GM19397 (cell line): ENCODE measurements at regions not wholly inside any gene's neighbourhood (a gene's known extent, or its start where the extent isn't known, plus 50 kb on each side); places are given as distances from the start of the nearest gene placed in this dataset.

Experiments
- ATAC-seq: cut with Tn5 transposase; IDR thresholded peaks from one replicate; pipeline ENCODE4 v1.9.1; 2021; ENCODE audit warnings: mild to moderate bottlenecking, moderate library complexity; ENCODE audit not compliant: unreplicated experiment

DNA sequence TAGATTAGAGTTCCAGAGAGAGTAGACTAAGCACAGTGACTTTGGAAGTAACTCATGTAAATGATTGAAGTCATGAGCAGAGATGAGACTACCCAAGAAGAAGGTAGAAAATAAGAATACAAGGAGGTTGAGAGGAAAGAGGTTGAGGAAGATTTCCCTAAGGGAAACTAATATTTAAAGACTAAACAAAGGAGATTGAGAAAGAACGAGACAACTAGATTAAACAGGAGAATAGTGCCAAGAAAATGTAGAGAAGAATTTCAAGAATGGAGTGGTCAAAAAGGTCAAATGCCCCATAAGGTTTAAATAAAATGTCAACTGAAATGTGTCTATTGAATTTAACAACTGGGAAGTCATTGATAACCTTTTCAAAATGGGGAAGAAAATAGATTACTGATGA, 59.0 kb downstream of the RPS29 start:
- ATAC-seq: no peak

DNA sequence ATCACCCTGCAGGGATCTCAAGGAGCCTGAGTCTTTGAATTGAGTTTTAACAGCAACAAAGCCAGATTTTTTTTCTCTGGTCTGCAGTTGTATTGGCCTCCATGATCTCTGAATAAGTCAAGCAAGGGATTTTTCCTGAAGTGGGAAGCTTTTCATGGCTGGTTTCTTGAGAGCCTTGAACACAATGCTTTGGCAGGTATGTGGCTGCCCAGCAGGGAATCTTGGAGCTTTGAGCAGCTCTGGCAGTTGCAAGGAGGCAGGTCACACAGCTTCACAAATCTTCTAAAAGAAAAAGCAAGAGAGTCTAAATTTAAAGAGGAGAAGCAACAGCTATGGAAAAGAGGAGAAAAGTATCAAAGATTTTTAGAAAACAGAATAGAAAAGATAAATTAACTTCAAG, 60.1 kb downstream of the RPS29 start:
- no peak for ATAC-seq

DNA sequence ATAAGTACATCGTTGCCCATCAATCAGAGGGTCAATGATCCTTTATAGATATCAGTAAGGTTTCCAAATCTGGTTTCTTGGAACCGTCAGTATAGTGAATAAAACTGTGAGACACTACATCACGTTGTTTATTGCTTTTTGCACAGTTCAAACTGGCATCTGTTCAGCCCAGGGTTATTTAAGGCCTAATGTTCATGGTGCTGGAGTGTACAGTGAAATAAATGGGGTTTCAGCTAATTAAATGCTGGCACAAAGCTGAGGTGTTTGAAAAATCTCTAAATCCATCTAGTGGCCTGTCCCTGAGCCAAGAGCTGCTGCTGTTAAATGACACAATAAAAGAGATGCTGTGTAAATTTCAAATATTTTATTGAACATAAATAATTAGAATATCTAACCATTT, 69.9 kb downstream of the RPS29 start:
- no peak for ATAC-seq

DNA sequence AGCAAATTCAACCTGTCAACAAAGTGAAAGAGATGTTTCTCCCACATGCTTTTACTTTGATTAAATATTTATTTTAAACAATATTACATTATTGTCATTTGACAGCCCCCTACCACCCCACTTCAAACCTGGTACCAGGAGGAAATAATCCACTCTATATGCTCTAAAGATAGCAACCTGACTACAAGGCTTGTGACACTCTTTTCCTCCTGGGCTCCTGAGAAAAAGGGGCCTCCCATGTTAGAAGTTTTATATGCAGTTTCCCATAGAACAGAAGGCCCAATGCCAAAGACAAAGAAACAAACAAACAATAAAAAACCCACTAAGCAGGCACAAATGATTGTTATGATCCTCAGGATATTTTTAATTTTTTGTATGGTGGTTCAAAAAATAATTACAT, 73.6 kb downstream of the RPS29 start:
- ATAC-seq: no peak

DNA sequence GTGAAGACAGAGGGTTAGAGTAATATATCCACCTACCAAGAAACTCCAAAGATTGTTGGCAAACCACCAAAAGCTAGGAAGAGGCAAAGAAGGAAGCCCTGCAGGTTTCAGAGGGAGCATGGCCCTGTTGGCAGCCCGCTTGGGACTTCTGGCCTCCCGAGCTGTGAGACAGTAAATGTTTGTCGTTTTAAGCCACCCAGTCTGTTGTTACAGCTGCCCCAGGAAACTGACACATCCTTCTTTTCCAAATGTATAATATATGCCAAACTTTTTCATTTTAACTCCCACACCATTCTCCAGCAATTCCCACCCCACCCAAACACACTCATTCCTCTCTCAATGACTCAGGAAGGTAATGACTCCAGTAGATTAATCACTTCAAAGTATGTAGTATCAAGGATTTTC, 74.0 kb downstream of the RPS29 start:
- no peak for ATAC-seq

DNA sequence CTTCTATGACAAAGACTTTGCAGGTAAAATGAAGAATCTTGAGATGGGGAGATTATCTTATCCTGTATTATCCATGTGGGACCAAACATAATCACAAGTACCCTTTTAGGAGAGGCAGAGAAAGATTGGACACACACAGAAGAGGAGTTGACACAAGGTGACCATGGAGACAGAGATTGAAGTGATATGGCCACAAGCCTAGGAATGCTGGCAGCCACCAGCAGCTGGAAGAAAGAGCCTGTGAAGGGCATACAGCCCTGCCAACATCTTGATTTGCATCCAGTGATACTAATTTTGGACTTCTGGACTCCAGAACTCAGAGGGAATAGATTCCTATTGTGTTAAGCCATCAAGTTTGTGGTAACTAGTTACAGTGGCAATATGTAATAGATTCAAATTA, 78.1 kb downstream of the RPS29 start:
- ATAC-seq: no peak

DNA sequence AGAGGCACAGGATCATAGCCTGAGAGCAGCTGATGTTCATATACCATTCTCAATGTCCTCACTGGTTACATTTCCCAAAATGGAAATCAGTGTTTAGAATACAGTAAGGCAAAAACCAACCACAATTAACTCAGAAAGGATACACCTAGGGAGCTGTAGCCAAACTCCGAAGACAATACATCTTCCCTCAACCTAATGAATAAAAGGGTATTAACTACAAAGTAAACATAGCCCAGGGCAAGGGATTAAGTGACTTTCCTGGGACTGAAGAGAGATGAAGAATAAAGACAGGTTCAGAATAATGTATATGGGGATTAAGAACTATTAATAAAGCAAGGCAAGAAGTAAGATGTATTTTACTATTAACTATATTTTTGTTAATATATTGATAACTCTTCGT, 79.5 kb downstream of the RPS29 start:
- ATAC-seq: no peak

DNA sequence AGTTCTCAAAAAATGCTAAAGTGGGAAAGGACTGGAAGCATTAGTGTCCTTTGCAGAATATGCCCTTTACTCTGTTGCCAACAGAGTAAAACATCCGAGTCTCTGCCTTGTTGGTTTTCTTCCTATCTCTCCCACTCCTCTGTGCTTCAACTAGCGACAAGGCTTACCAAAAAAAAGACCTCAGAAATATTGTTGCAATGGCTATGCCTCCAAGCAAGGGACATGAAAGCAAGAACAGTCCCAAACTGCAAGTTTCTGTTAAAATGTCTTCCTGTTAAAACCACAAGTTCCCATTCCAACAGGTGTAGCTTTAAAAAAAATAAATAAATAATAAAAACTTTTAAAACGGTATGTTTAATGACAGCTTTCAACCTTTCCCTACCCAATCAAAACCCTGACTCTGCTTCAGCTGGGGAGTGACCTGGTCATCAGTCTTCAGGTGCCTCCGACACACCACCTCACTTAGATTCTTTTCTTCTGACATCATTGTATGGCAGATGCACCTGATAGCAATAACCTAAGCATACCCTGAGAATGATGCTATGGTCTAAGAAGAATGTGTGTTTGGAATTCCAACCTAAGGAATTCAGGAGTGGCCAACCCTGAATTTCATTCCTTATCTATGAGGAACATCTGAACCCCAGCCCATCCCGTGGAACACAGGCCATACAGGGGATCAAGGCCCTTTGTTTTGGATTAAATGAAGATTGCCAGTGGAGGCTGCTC, 81.0 kb downstream of the RPS29 start:
- ATAC-seq: no peak

DNA sequence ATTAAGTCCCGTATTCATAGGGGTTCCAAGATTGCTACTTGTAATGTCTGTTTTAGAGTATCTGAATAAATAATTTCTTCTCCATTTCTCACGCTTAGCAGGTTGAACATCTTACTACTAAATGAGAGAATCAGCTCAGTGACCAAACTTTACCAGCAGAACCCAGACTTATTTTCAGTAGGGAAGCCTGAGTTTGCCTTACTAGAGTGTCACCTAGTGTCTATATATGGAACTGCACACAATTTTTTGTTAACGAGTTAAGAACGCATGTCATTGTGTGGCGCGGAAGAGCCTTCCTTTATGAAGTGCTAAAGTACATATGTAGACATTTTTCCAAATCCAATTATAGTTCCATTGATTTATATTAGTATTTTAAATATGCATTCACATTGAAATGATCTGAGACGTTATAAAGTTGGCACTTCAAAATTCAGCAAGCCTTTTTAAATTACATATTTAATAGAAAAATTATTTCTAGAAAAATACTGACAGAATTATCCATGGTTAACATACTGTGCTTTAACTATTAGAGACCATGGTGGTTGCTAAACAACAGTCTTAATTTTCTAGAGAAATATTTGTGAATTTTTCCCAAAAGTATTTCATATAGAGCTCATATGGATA, 88.3 kb downstream of the RPS29 start:
- ATAC-seq: no peak

DNA sequence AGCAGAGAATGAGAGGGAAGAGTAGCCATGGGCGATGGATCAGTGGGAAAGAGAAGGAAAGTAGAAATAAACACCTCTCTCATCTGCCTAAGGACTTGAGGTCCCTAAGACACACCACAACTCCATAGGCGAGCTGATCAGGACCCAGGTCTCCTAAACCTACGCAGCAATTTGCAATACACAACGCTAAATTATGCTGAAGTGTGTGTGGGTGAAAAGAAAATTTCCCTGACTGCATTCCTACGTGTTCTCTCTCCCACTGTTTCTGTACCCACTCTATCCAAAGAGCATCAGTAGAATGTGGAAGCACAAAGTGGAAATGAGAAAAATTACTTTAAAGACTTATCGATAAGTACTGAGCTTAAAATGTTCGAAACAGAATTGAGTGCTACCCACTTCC, 88.9 kb downstream of the RPS29 start:
- no peak for ATAC-seq

DNA sequence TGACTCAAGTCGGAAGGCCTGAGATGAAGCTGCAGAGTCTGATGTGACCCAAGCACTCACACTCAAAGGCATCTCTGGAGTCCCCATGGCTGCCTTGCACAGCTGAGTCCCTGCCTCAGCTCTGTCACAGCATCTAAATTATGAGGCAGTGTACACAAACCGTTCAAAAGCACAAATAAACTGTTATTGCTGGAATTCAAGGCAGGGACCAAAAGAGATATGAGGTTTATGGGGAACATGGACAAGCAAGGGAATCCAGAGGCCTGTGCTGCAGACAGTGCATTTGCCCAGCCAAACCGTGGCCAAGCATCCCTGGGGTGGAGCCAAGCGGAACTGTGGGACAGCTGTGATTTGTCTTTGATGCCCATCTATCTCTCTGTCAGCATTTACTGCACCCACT, 91.3 kb downstream of the RPS29 start:
- no peak for ATAC-seq

DNA sequence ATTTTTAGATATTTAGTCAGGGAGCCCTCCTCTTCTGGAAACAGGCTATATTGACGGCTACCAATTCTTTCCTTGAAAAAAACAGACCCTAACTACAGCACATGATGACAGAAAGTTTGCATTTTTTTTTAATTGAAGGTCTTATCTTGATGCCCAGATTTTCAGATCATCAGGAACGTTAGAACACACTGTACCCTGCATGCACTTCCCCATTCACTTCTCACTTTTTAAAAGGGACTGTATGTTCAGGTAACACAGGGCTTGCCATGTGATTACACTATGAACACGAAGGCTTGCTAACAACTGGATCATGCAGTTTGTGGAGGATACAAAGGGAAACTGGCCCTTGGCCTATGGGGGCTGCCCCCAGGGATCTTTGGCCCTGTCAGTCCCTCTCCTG, 92.6 kb downstream of the RPS29 start:
- ATAC-seq: no peak

DNA sequence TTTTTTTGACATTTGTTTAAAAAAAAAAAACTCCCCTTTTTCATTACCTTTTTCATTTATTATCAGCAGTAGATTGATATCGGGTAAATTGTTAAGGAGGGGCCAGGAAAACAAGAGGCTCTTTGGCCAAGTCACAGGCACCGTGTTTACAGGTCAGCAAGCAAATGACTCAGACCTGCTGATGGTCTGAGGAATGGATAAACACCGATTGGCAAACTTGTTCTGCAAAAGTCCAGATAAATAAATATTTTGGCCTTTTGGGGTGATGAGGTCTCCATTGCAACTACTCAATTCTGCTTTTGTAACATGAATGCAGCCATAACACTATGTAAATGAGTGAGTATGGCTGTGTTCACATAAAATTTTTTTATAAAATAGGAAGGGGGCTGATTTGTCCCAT, 94.0 kb downstream of the RPS29 start:
- ATAC-seq: no peak

DNA sequence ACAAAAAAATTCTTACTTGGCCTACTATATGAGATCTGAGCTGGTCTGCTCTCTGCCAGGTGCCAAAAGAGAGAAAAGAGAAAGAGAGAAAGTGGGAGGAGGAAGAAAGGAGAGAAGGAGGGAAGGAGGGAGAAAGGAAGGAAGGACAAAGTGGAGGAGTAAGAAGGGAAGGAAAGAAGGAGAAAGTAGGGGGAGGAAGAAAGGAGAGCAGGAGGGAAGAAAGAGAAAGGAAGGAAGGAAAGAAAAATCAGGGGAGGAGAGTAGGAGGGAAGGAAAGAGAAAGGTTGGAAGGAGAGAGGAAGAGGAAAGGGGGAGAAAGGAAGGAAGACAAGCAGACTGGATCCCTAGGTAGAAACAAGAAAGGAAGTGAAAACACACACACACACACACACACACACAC, 96.8 kb downstream of the RPS29 start:
- ATAC-seq: no peak

DNA sequence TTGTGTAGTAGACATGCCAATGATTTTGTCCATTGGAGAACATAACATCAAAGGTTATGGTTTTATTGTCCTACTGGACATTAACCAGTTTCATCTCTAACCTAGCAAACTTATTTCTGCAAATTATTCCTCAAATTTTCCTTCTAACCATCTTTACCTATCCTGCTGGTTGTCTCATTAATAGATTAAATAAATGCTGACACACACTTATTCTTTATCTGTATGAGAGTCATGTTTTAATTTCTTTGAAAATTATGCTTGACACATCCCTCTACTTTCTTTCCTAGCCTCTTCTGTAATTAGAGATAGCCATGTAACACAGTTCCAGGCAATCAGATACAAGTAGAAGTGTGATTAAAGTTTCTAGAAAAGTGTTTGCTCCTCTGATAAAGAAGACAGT, 98.9 kb downstream of the RPS29 start:
- no peak for ATAC-seq

DNA sequence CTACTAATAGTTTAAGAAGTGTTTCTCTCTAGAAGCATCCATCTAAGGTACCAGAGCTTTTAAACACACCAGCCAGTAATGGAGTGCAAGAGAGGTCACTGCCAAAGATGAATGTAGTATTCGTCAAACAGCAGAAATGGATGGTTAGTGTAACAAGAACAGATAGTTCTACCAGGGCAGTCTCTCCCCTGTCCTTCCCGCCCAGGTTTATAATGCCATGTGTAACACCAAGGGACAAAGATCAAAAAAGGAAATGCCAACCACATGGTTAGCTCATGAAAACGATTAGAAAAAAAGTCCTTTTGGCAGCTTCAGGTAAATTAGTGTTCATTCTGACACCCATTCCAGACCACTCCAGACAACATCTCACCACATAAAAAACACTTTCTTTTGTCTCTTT, 100.9 kb downstream of the RPS29 start:
- no peak for ATAC-seq

DNA sequence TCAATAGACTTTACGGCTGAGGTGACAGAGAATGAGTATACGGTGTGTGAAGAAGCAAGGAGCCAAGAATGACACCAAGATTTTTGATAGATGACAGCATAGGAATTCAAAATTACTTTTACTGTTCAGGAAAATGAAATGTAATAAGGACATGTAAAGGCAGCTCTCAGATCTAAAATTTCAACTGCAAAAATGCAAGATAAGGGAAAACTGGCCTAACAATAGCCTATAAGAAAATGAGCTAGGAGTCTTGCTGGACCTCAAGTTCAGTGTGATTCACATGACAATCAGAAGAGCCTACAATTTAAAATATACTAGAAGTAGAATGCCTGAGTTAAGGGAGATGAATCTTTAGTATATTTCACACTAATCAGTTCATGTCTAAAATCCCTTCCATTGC, 102.0 kb downstream of the RPS29 start:
- no peak for ATAC-seq

DNA sequence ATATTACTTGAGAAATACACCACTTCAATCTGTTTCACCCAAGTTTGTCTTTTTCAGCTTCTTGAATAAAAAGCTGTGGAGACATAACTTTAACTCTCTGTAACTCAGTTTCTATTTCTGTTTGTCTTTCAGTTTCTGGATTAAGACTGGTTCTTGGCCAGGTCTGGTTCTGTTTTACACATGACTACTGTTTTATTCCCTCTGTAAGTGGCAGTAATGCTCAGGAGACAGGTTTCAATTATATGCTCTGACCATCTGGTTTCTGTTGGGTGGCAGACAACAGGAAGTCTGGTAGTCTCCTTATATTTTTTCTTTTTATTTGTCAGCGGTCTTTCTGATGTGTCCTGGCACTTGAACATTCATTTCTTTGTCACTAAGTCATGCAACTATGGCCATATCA, 102.9 kb downstream of the RPS29 start:
- ATAC-seq: peak; percentile 65

DNA sequence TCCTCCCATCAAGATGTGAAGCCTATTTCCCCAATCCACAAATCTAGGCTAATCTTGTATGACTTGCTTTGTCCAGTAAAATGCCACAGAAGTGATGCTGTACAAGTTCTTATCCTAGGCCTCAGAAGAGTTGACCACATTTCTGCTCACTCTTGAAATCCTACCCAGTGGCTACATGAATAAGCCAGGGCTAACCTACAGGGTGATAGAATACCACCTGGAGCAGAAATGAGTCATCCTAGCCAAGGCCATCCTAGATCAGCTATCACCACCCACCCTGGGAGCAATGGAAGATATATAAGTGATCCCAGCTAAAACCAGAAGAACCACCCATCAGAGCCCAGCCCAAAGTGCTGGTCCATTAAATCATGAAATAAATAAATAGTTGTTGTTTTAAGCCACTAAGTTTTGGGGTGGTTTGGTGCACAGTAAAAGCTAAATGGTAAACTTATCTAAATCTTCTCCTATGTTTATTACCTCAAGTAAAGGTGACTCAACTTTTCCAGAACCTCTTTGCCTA, 105.1 kb downstream of the RPS29 start:
- ATAC-seq: no peak

DNA sequence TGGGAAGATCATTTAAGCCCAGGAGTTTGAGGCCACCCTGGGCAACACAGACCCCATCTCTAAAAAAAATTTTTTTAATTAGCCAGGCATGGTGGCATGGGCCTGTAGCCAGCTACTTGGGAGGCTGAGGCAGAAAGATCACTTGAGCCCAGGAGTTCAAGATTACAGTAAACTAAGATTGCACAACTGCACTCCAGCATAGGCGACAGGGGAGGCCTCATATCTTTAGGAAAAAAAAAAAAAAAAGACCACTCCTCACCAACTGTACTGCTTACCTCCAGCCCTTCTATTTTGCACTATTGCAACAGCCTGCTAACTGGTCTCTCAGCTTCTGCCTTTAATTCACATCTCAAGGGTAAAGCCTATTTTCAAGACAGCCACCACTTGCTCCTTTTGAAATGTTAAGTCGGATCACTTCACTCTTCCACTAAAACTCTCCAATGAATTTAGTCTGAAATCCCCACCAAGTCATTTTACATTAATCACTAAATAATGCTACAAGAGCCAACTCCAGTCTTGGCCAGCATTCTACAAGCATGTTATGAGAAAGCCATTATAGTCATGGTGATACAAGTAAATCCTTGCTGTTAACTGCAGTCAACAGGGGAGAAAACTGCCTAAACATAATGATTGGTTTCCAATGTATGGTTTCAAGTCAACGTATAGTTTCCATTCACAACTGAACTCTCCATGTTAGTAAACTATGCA, 106.0 kb downstream of the RPS29 start:
- ATAC-seq: no peak

DNA sequence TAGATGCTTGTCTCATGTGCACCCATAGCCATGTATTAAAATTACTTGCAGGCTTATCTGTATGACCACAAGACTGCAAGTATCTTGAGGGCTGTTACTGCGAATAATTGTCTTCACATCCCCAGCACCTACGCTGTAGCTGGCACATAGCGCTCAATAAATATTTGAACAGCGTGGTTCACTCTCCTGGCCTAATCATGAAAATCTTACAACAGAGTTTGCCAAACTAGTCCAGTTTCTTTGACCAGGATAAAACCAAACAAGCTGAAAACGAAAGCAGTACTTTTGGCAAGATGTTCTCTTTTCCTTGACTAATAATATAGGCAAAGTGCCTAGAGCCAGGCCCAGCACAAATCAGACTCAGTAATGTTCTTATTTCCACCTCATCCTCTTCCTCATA, 106.7 kb downstream of the RPS29 start:
- no peak for ATAC-seq

DNA sequence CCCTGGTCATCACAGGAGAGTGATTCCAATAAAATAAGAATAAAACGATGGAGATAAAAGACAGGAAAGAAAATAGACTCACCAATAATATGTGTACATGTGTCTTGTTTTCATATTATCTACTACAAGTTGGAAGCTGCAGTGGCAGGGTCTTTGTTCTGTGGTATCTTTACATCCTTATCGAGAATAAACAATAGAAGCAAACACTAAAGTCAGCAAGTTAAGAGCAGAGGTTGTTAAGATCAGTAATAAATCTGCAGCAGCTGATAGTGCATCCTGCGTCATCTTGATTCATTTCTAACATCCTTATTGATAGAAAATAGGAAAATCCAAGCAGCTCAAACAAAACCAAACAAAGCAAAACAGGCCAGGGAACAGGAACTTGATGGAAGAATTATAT, 107.4 kb downstream of the RPS29 start:
- ATAC-seq: no peak
